HFFc6 (cell line): ENCODE measurements at regions not wholly inside any gene's neighbourhood (a gene's known extent, or its start where the extent isn't known, plus 50 kb on each side); places are given as distances from the start of the nearest gene placed in this dataset.

ENCODE experiments used
- DNase-seq: peaks from one replicate; pipeline ENCODE4 v3.0.0-alpha.2; 2018
- H3K27ac Mint-ChIP-seq: 2 replicates; pipeline ENCODE4 v1.8.0; 2020; ENCODE audit warnings: mild to moderate bottlenecking, mixed read lengths
- H3K27me3 Mint-ChIP-seq: 2 replicates; pipeline ENCODE4 v1.8.0; 2021; ENCODE audit warnings: mild to moderate bottlenecking, moderate library complexity, mixed read lengths; ENCODE audit not compliant: insufficient read depth
- H3K36me3 Mint-ChIP-seq: 2 replicates; pipeline ENCODE4 v1.8.0; 2021; ENCODE audit warnings: low read depth, mixed read lengths
- H3K4me1 Mint-ChIP-seq: 2 replicates; pipeline ENCODE4 v1.8.0; 2020; ENCODE audit warnings: low read depth, mixed read lengths
- H3K4me3 Mint-ChIP-seq: 2 replicates; pipeline ENCODE4 v1.8.0; 2020; ENCODE audit warnings: mild to moderate bottlenecking, moderate library complexity, mixed read lengths
- H3K9me3 Mint-ChIP-seq: 2 replicates; pipeline ENCODE4 v1.8.0; 2020; ENCODE audit warnings: mild to moderate bottlenecking, mixed read lengths
- TF ChIP-seq, protein P1 (sequence below): fragments of 200-600 bp; sonication (generic); IDR thresholded peaks from 2 replicates; pipeline ENCODE4 v1.5.0; 2021; ENCODE audit warnings: antibody characterized with exemption, mild to moderate bottlenecking

DNA sequence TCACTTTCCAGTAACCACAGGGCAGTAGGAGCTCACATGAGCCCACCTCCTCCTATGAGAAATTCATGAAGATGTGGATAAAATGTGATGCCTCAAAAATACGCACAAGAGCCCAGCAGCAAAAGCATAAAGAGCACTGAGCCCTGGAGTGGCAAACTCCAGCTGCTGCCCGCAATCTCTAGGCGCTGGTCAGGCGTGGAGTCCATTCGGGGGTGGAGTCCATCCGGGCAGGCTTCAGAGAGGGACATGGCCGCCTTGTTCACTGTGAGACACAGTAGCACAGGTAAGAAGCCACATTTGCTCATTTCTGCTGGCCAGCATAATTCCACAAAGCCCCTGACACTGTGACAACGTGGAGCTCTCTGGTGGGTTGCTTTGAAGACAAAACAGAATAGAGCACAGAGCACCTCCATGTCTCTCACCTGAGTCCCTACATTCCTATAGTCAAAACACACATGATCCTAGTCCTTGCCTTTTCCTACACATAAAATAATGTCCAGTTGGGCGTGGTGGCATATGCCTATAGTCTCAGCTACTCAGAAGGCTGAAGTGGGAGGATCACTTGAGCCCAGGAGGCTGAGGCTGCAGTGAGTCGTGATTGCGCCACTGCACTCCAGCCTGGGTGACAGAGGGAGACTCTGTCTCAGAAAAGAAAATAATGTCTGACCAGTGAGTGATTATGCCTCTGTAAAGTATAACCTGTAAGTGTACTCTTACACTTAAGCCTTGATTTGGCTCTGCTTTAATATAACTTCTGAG, 365.2 kb downstream of the GADD45G start:
- Mint-ChIP-seq H3K36me3 (no peaks in the 10 kb centered on the region), H3K4me3 (no peak overlapping the region), H3K9me3 (peaks cover 43% of the 10 kb centered on the region), H3K27ac (no peak overlapping the region), H3K4me1 (no peaks in the 10 kb centered on the region), H3K27me3 (peaks cover 1% of the 10 kb centered on the region; the same call in 1 of the 2 replicates)
- no peak for DNase-seq
- TF ChIP-seq, protein P1, sequence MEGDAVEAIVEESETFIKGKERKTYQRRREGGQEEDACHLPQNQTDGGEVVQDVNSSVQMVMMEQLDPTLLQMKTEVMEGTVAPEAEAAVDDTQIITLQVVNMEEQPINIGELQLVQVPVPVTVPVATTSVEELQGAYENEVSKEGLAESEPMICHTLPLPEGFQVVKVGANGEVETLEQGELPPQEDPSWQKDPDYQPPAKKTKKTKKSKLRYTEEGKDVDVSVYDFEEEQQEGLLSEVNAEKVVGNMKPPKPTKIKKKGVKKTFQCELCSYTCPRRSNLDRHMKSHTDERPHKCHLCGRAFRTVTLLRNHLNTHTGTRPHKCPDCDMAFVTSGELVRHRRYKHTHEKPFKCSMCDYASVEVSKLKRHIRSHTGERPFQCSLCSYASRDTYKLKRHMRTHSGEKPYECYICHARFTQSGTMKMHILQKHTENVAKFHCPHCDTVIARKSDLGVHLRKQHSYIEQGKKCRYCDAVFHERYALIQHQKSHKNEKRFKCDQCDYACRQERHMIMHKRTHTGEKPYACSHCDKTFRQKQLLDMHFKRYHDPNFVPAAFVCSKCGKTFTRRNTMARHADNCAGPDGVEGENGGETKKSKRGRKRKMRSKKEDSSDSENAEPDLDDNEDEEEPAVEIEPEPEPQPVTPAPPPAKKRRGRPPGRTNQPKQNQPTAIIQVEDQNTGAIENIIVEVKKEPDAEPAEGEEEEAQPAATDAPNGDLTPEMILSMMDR: no peak

- Mint-ChIP-seq H3K36me3 (no peaks in the 10 kb centered on the region), H3K4me3 (no peak overlapping the region), H3K9me3 (peaks cover 47% of the 10 kb centered on the region), H3K27me3 (peaks cover 1% of the 10 kb centered on the region; the same call in 1 of the 2 replicates), H3K4me1 (no peaks in the 10 kb centered on the region), H3K27ac (no peak overlapping the region)
- TF ChIP-seq, protein P1: no peak
- DNase-seq: no peak
Measured at GRCh38 chr9:89970701-89971100, 365.9 kb downstream of the GADD45G start.

DNA sequence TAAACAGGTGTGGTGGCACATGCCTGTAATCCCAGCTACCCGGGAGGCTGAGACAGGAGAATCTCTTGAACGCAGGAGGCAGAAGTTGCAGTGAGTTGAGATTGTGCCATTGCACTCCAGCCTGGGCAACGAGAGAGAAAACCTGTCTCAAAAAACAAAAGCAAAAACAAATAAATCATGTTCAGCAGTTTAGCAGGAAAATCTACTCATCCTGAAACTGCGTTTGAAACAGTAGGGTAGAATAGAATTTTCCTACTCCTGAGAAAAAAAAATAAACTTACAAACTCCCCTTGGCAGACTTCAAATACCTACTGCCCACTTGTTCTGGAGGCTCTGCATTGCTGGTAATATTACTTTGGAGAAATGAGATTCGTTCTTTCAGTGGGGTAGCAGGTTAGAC, 367.7 kb downstream of the GADD45G start:
- Mint-ChIP-seq H3K4me3 (no peak overlapping the region), H3K36me3 (no peaks in the 10 kb centered on the region), H3K27me3 (peaks cover 1% of the 10 kb centered on the region; the same call in 1 of the 2 replicates), H3K9me3 (peaks cover 44% of the 10 kb centered on the region), H3K4me1 (no peaks in the 10 kb centered on the region), H3K27ac (no peak overlapping the region)
- DNase-seq: no peak
- TF ChIP-seq, protein P1: no peak

DNA sequence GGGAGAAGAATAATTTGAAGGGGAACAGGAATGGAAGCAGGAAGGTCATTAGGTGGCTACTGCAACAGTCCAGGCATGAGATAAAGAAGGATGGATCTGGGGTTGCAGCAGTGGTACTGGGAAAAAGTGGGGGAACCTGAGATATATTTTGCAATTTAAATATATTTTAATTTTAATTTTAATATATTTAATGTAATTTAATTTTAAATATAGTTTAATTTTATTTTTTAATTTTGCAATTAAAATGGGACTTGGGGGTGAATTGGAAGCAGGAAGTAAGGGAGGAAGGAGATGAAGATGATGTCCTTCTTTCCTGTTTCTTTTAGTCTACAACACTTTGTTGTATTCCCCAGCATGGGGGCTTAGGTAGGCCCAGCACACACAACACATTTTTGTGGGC, 369.8 kb downstream of the GADD45G start:
- TF ChIP-seq, protein P1: no peak
- no peaks in the 10 kb centered on the region for H3K36me3 Mint-ChIP-seq
- H3K9me3 Mint-ChIP-seq: peaks cover 56% of the 10 kb centered on the region
- DNase-seq: no peak
- no peaks in the 10 kb centered on the region for H3K27me3 Mint-ChIP-seq
- H3K27ac Mint-ChIP-seq: no peak overlapping the region
- no peak overlapping the region for H3K4me3 Mint-ChIP-seq
- no peaks in the 10 kb centered on the region for H3K4me1 Mint-ChIP-seq

- peaks cover 57% of the 10 kb centered on the region for H3K9me3 Mint-ChIP-seq
- no peak overlapping the region for H3K4me3 Mint-ChIP-seq
- no peak for DNase-seq
- H3K36me3 Mint-ChIP-seq: no peaks in the 10 kb centered on the region
- H3K27ac Mint-ChIP-seq: no peak overlapping the region
- no peaks in the 10 kb centered on the region for H3K27me3 Mint-ChIP-seq
- TF ChIP-seq, protein P1: no peak
- no peaks in the 10 kb centered on the region for H3K4me1 Mint-ChIP-seq
Measured at GRCh38 chr9:89975024-89975423, 370.2 kb downstream of the GADD45G start.
